T follicular helper cell (primary cell): ENCODE measurements at regions not wholly inside any gene's neighbourhood (a gene's known extent, or its start where the extent isn't known, plus 50 kb on each side); places are given as distances from the start of the nearest gene placed in this dataset.
"Not testable (repeated sequence)": the region's sequence is repeated elsewhere in the genome, so short reads cannot be mapped to it uniquely, and the experiment has no call there.

Source experiments
- DNase-seq: peaks from one replicate; pipeline ENCODE4 v3.0.0-alpha.2; 2020; ENCODE audit warnings: low read depth

GRCh38 chr10:62588116-62588515 lies 213.9 kb downstream of the ZNF365 start:
- DNase-seq = no peak

DNA sequence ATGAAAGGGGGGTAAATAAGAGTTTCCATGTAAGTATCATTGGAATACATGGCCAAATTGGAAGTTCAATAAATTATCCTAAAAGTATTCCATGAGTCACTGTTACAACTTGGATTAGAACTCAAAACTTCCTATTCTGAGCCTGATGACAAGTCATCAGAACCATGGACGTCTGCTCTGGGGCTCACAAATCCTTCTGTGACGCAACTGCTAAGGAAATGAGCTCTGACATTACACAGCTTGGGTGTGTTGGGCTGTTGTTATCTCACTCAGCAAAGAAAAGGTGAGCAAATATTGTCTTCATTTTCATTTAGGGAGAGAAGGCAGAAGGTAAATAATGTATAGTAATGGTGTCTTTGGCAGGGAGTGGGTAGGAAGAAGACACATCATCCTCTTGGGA lies 214.8 kb upstream of the ADO start:
- no peak for DNase-seq

- no peak for DNase-seq
Measured at GRCh38 chr10:62590306-62590705, 214.2 kb upstream of the ADO start.

DNA sequence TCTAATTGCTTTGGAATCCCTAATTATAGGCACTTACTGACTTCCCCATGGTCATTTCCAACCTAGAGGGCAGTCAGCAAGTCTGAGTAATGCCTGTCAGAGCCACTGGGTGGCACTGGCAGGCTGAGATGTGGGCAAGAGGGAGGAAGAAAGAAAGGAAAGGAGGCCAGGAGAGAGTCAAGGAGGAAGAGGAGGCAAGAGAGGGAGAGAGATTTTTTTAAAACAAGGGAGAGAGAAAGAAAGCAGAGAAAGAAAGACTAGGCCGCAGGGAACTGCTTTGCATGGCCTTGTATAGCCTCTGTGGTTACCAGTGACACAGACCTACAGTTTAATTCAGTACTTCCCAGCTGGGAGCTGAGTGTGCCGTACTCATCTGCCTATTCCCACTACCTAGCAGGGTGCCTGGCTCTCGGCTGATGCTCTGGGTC lies 210.4 kb upstream of the ADO start:
- DNase-seq = peak; percentile 30

- DNase-seq = no peak
Measured at GRCh38 chr10:62597226-62597625, 207.3 kb upstream of the ADO start.

GRCh38 chr10:62599161-62599560 lies 205.4 kb upstream of the ADO start:
- DNase-seq = no peak

GRCh38 chr10:62606551-62606950 lies 198.0 kb upstream of the ADO start:
- DNase-seq = not testable (repeated sequence)

- DNase-seq = not testable (repeated sequence)
Measured at GRCh38 chr10:62608189-62608875, 196.2 kb upstream of the ADO start.

DNA sequence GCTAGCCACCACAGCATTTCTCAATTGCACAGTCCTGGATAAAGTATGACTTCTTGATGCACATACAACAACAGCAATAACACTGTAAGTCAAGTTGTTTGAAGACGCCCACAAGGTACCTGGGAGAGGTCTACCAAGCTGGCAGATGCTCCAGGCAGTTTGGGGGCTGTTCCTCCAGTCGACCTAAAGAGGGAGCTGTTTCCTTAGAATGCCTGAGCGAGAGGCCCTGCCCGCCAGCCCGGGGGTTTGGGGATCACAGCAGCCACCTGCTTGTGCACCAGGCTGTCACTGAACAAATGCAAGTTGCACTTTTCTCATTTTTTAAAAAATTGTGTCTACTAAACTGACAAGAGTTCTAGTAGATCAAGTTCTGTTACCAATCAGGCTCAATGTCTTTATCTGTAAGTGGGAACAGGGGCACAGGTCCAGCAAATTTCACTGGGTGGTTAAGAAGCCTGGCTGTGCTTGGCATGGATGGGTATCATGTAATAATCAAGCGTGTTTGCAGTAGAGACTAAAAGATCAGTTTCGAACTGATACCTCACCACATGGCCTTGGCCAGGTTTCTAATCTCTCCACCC lies 193.8 kb upstream of the ADO start:
- DNase-seq = peak; percentile 51

DNA sequence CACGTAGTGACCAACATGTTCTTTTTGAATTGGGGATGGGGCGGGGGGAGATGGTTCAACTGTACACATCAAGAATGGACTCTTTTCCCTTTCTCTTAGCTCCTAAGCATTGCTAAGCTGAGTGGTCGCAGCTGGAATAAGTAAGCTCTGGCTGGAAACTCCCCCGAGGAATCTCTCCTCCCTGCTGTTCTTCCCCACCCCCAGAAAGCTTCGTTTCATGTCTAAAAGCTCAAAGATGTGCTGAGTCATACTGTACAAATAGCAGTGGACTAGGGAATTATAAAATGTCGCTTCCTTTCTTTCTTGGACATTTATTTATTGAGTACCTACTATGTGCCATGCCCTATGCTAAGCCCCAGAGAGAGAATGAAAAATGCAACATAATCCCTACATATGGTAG lies 191.1 kb upstream of the ADO start:
- DNase-seq = no peak

GRCh38 chr10:62613859-62614258 lies 190.7 kb upstream of the ADO start:
- DNase-seq = no peak

DNA sequence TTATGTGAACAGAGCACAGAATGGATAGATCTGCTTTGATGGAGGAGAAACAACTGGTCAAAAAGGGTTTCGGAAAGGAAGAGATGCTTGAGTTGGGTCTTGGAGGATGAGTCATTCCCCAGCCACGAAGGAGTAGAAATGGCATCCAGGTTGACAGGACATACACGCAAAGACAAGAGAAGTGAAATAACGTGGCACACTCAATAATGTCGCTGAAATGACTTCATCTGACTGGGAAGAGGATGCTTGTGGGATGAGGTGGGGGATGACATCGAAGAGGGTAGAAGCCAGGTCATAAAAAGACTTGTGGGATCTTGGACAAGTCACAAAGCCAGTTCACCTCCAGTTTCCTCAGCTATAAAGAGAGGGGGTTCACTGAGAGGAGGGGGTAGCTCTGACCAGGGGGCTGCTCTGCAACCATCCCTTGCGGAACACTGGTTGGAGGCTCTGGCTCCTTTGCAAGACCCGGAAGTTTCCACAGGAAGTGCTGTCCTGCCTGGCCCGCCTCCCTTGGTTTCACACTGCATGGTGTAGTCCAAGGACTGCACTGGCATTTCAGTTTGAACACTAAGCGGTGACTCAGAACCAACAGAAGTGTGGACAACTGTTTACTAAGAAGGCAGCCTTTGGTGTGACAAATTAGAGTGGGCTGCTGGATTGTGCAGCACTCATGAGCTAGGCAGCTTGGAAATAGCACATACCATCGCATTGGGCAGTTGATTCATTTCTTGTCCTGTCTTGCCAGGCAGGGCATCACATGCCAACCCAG lies 189.9 kb upstream of the ADO start:
- no peak for DNase-seq

DNA sequence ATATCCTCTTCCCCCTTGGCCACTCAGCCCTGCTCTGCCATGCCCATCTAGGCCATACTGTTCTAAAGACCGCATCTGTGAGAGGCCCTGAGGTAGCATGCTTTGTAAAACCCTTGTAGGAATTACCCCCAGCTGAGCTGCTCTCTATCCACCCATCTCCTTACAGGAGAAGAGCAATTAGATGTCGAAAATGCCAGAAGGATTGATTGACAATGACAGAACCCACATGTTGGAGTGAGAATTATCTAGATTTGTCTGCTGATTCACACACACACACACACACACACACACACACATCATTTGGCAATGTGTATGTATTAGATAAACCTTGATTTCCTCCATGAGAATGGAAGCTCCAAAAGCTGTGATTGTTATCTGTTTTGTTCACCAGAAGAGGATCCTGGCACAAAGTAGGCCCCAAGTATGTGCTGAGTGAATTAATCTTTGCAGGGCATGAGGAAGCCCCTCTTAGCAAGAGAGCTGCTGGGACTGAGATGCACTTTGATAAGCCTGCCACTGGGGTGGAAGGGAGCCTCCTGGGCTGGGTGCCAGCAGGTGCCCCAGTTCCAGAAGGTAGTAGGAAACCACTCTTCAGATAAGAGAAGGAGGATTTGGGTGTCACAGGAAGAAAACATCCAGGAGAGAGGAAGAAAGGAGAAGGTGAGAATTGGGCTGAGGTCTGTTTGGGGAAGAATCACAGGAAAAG lies 187.5 kb upstream of the ADO start:
- DNase-seq = no peak

DNA sequence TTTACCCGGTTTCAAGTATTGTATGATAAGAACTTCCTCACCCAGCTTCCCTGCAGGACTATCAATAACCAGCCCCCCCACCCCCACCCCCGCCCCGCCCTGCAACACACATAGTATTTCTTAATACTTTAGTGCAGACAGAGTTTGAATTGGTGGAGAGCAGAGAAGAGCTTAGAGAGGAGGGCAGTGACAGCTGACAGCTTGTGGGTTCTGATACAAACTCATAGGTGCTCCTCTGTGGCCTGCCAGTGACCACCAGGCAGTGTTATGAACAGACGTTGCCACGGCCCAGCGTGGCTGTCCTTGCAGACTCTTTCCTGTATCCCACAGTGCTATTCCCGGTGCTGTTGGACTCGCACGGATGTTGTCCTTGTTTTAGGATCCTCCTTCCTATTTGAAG lies 186.9 kb upstream of the ADO start:
- no peak for DNase-seq

GRCh38 chr10:62618054-62618453 lies 186.5 kb upstream of the ADO start:
- no peak for DNase-seq

DNA sequence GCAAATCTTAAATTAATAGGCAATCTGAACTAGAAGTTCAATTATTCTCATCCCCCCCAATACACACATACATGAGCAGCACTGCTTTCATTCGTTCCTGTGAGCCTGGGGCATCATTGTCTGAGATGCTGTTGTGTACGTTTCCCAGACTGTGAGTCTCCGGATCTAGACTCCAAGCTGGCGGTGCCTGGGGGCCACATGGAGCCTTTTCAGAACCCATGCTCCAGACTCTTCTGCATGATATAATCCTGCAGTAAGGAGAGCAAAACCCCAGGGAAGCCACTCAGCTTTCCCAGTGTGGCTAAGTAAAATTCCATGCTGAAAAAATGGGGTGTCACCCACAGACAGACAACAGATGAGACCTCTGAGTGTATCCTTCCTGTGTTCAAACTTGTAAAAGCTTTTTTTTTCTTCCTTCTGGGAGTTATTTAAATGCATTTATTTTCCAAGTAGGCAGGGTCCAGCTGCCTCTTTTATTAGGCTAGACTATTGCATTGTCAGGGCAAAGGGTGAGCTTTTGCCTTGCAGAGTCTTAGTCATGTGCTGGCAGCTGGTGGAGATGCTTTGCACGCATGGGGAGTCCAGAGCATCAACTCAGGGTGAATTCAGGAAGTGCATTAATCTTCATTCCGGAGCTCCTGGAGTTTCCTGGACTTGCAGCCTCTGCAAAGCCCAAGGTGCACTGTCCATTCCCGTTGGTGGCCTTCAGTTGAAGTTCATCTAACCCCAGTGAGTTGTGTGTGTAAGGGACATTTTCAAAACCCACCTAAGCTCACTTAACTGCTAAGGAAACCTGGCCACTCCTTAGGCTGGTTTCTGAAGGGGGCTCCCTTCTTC lies 185.7 kb upstream of the ADO start:
- DNase-seq = no peak

DNA sequence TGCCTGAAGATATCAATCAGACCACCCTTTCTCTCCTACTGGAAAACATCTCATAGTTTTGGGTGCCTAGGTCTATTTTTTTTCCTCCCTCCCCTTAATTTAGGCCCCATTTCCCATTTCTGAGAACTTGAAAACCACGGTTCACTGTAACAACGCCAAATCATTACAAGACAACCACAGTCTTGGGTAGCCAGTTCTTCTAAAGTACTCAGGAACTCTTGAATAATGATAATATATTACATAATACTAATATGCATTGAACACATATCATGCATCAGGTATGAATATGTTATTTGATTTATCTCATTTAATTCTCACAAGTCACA lies 185.1 kb upstream of the ADO start:
- DNase-seq = no peak

GRCh38 chr10:62620491-62620890 lies 184.0 kb upstream of the ADO start:
- no peak for DNase-seq

DNA sequence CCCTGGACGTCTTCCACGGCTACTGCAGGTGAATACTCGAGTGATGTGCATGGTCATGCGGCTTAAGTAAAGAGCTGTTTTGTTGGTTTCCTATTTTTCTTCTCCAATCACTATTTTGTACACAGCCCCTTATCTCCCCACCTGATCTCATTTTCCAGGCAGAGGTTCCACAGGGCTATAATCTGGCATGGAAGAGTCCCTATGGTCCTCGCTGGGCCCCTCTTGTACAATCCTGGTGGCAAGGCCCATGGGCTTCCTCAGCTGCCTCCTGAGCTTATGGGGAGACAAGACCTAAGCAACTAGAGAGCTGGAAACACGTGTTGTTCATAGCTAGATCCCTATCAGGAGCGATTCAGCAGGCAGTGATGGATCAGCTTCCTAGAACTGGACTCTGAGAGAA lies 181.3 kb upstream of the ADO start:
- no peak for DNase-seq

- DNase-seq = no peak
Measured at GRCh38 chr10:62625484-62625883, 179.0 kb upstream of the ADO start.

DNA sequence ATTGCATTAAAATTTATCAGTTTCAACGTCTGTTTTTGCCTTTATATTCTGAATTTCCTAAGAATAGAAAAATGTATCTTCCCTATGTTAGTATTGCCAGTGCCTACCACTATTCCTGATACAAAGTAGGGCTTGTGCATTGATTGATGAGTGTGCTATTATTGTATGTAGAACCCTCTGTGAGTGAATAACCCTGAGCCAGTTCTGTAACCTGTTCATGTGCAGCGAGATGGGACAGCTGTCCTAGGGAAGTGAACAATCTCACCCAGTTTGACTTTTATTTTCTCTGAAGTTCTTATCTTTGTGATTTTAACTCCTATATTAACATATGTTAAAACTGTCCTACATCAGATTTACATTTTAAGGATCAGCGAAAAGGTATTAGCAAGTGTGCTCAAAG lies 178.4 kb upstream of the ADO start:
- DNase-seq = no peak

DNA sequence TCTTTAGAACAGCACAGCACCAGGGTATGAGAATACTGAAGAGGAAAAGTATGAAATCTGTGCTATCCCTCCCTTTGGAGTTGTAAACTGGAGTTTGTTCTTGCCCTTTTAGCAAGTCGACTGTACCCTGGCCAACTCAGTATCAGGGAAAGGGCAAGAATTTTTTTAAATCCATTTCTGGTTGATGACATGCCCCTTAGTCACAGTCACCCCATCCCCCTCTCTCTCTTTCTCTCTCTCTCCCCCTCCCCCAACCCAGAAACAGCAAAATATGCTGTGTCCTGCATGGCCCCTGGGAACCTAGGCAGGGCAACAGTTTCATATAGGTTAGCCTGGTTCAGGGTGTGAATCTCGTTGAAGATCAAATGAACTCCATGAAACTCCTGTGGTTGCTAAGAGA lies 177.7 kb upstream of the ADO start:
- no peak for DNase-seq
